ENCODE measurements at regions not wholly inside any gene's neighbourhood (a gene's known extent, or its start where the extent isn't known, plus 50 kb on each side); places are given as distances from the start of the nearest gene placed in this dataset.

- no peak for TF ChIP-seq AFF4 (CRISPR knock-in tag; IDR thresholded peaks at IDR 0.05; ENCODE audit: borderline replicate concordance)
- TF ChIP-seq ATF3 (CRISPR knock-in tag; conservative IDR thresholded peaks at IDR 0.05), result no peak
- no peak for TF ChIP-seq RELA (CRISPR knock-in tag; IDR thresholded peaks at IDR 0.05; ENCODE audit: borderline replicate concordance)
- TF ChIP-seq ZNF423 (CRISPR knock-in tag; IDR thresholded peaks at IDR 0.05), result no peak
Observed at GRCh38 chr15:95170561-95171380, 939.4 kb downstream of the MCTP2 start (continued).

- Mint-ChIP-seq H3K4me3 (no peak overlapping the region), H3K27ac (no peak overlapping the region), H3K27me3 (ENCODE audit: low read depth) (no peaks in the 10 kb centered on the region), H3K9me3 (peaks cover 4% of the 10 kb centered on the region), H3K36me3 (no peaks in the 10 kb centered on the region), H3K4me1 (peaks cover 21% of the 10 kb centered on the region)
- POLR2A ChIA-PET, result no interaction called here
- DNase-seq (ENCODE audit: low spot score) (no peak), ATAC-seq (no peak)
- CTCF ChIA-PET, result no interaction called here
- TF ChIP-seq TEAD4 (CRISPR knock-in tag; IDR thresholded peaks at IDR 0.05) (no peak), AR (CRISPR knock-in tag; IDR thresholded peaks at IDR 0.05) (no peak), USF1 (CRISPR knock-in tag; IDR thresholded peaks at IDR 0.05) (no peak), SOX15 (CRISPR knock-in tag; IDR thresholded peaks at IDR 0.05) (no peak), ATF3 (CRISPR knock-in tag; conservative IDR thresholded peaks at IDR 0.05) (no peak), ZNF425 (CRISPR knock-in tag; conservative IDR thresholded peaks at IDR 0.05) (no peak), IRF2 (CRISPR knock-in tag; IDR thresholded peaks at IDR 0.05; ENCODE audit: borderline replicate concordance, low read depth) (no peak), FOXK1 (CRISPR knock-in tag; IDR thresholded peaks at IDR 0.05) (no peak), ARID4B (CRISPR knock-in tag; IDR thresholded peaks at IDR 0.05; ENCODE audit: borderline replicate concordance) (no peak), JAZF1 (CRISPR knock-in tag; IDR thresholded peaks at IDR 0.05) (no peak), TCF7 (CRISPR knock-in tag; IDR thresholded peaks at IDR 0.05; ENCODE audit: low read depth) (no peak), E2F1 (CRISPR knock-in tag; IDR thresholded peaks at IDR 0.05) (no peak), NR2C2 (CRISPR knock-in tag; IDR thresholded peaks at IDR 0.05) (no peak), KAT7 (CRISPR knock-in tag; IDR thresholded peaks at IDR 0.05; ENCODE audit: borderline replicate concordance) (no peak)
Observed at GRCh38 chr15:95171564-95171963, 940.2 kb downstream of the MCTP2 start.
